ENCODE measurements at regions not wholly inside any gene's neighbourhood (a gene's known extent, or its start where the extent isn't known, plus 50 kb on each side); places are given as distances from the start of the nearest gene placed in this dataset.

DNA sequence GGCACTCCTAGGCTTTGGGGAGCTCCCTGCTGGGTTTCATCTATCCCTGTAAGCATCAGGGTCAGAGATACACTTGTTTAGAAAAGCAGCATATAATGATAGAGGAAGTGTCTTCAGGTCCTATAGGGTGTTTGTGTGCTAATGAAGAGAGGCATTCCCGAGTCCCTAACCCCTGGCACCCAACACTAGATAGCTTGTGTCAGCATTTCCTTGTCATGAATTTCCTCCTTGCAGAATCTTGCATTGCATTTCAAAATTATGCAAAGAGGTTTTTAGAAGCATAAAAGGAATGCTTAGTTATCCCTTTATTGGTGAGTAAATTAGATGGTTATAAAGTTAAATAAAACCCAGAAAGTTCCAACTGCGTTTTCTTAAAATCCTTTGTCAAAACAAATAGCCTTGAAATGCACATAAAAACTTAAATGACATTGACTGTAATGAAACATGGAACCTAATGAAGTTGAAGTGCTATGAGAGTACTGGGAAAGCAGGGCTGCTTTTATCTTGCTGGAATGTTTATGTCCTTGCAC is 63.7 kb upstream of the LHCGR start:
- no peak for DNase-seq (ENCODE audit: low read depth)
- H3K4me3 ChIP-seq (ENCODE audit: low read depth, low read length): no peak overlapping the region
- no peak for TF ChIP-seq CTCF (IDR thresholded peaks at IDR 0.05; ENCODE audit: low read depth, low read length)
- no peak for TF ChIP-seq MAX (IDR thresholded peaks at IDR 0.05; ENCODE audit: low read depth, low read length)
- no peak for TF ChIP-seq MYC (IDR thresholded peaks at IDR 0.05; ENCODE audit: low read depth, low read length)
- TF ChIP-seq POLR2A (IDR thresholded peaks at IDR 0.05; ENCODE audit: extremely low read depth, insufficient read length): no peak

DNA sequence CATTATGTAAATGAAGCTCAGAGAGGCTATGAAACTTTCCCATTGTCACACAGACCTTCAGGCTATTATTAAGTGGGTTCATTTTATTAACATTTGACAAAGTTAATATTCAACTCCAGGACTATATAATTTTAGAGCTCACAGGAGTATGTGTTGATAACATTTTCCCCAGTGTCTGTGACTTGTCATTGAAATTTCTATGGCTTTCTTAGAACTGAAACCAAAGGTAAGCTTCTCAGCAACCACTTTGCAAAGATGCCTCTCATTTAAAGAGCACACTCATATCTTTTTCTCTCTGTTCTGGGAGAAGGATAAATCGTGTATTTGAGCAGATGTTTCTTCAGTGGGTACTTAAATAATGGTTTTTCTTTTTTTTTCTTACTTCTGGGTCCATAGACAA is 61.8 kb upstream of the LHCGR start:
- DNase-seq (ENCODE audit: low read depth): no peak
- no peak overlapping the region for H3K4me3 ChIP-seq (ENCODE audit: low read depth, low read length)
- TF ChIP-seq POLR2A (IDR thresholded peaks at IDR 0.05; ENCODE audit: extremely low read depth, insufficient read length) (no peak), MAX (IDR thresholded peaks at IDR 0.05; ENCODE audit: low read depth, low read length) (no peak), MYC (IDR thresholded peaks at IDR 0.05; ENCODE audit: low read depth, low read length) (no peak), CTCF (IDR thresholded peaks at IDR 0.05; ENCODE audit: low read depth, low read length) (no peak)

DNA sequence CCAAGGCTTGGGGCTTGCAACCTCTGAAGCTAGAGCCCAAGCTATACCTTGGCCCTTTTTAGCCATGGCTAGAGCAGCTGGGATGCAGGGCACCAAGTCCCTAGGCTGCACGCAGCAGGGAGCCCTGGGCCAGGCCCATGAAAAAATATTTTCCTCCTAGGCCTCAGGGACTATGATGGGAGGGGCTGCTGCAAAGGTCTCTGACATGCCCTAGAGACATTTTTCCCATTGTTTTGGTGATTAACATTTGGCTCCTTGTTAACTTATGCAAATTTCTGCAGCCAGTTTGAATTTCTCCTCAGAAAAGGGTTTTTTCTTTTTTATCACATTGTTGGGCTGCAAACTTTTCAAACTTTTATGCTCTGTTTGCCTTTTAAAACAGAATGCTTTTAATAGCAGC is 56.9 kb upstream of the LHCGR start:
- TF ChIP-seq MYC (IDR thresholded peaks at IDR 0.05; ENCODE audit: low read depth, low read length): no peak
- no peak for TF ChIP-seq MAX (IDR thresholded peaks at IDR 0.05; ENCODE audit: low read depth, low read length)
- no peak for DNase-seq (ENCODE audit: low read depth)
- no peak overlapping the region for H3K4me3 ChIP-seq (ENCODE audit: low read depth, low read length)

- no peak for DNase-seq (ENCODE audit: low read depth)
- TF ChIP-seq POLR2A (IDR thresholded peaks at IDR 0.05; ENCODE audit: extremely low read depth, insufficient read length): no peak
- TF ChIP-seq CTCF (IDR thresholded peaks at IDR 0.05; ENCODE audit: low read depth, low read length): no peak
- no peak for TF ChIP-seq MAX (IDR thresholded peaks at IDR 0.05; ENCODE audit: low read depth, low read length)
- no peak for TF ChIP-seq MYC (IDR thresholded peaks at IDR 0.05; ENCODE audit: low read depth, low read length)
- H3K4me3 ChIP-seq (ENCODE audit: low read depth, low read length): no peak overlapping the region
Observed at GRCh38 chr2:48808311-48808710, 52.8 kb upstream of the LHCGR start.

All from NB4 (cell line).